ENCODE measurements at regions not wholly inside any gene's neighbourhood (a gene's known extent, or its start where the extent isn't known, plus 50 kb on each side); places are given as distances from the start of the nearest gene placed in this dataset.
"Not testable (repeated sequence)": the region's sequence is repeated elsewhere in the genome, so short reads cannot be mapped to it uniquely, and the experiment has no call there.

DNA sequence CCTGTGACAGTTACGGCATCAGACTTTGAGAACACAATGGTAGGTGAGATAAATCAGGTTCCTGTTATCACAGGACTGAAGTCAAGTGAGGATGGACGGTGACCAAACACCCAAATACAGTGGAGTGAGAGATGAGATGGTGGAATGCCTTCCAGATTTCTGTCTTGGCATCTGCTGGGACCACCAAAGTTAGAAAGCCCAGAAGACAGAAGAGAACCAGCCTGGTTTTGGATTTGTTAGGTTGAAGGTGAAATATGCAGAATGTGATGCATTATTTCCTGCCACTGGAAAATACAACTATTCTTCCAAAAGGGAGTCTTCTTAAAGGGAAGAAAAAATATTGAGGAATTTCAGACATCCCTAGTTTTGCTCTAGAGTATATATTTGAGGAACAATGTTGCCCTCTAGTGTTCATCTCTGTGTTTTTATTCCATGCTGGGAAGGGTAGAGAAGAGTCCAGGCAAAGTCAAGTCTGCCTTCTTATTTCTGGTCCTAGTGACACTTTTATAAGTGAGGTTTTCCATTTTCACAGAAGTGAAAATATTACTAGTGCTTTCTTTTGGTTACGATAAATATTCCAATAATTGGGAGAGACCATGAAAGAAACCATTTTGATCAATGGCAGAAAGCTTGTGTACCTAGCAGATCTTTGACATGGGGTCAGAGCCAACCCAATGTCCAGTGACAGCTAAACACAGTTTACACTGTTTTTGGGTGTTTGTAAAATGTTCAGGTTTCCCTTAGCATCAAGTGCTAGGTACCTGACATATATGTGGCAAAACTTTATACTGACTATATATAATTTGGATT lies 142.3 kb upstream of the ANKH start:
- DNase-seq, result peak; percentile 95

DNA sequence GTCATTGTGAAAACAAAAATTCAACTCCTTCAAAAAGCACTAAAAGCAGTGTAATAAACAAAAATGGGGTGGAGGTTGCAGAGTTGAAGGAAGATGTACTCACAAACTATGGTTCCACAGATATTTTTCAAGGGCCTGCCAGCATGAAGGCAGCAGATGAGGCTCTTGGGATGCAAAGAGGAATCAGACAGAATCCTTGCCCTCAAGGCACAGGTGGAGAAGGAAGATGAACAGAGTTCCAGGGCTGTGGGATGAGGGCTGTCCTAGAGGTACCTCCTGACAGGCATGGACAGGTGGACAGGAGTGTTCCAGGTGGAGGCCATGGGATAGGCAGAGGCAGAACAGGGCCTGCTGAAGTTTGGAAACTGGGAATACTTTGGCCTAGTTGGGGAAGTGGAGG lies 140.5 kb upstream of the ANKH start:
- no peak for DNase-seq

DNA sequence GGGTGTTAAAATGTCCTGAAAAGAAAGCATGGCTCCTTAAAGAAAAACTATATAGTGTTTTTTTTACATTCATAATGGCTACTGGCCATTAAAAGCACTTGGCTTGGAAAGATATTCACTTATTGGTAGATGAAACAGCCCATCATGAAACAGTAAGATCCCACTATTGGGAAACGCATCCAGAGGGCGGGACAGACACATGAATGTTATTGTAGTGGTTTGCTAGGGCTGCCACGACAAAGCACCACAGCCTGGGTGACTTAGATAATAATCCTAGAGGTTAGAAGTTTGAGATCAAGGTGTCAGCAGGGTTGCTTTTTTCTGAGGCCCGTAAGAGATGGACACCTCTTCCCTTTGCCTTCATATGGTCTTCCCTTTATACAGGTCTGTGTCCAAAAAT lies 139.4 kb upstream of the ANKH start:
- no peak for DNase-seq

DNA sequence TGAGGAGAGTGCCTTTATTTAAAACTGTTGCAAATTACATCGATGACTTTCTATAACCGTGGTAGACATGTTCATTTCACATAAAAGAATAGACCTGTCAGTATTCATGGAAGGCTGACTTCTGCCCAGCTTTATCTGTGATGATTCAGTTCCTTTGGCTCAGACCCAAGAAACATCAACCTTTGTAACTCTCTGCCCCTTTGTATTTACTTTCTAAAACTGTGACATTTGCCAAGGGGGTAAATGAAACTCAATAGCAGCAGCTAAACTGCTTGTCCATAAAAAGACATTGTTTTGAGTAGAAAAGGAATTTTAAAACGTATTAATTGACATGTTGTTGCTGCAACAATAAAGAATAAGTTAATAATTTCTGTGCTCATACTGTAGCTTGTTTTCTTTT lies 137.8 kb upstream of the ANKH start:
- peak; percentile 84 for DNase-seq

DNA sequence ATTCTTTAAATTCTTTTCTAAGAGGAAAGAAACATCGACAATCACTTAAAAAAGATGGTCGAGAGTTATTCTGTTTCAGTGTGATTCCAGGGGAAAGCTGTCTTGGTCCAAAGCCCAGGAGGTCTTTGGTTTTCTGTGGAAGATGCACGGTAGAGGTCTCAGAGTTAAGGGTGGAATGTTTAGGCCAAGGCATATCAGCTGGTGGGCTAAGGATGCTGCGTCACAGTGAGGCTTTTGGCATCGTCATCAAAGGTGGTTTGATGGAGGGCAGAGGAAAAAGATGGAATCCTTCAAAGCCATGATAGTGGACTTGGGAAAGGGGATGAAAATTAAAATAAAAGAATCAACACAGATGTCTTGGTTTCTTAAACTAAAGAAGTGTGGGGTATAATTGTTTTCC lies 137.3 kb upstream of the ANKH start:
- no peak for DNase-seq

DNA sequence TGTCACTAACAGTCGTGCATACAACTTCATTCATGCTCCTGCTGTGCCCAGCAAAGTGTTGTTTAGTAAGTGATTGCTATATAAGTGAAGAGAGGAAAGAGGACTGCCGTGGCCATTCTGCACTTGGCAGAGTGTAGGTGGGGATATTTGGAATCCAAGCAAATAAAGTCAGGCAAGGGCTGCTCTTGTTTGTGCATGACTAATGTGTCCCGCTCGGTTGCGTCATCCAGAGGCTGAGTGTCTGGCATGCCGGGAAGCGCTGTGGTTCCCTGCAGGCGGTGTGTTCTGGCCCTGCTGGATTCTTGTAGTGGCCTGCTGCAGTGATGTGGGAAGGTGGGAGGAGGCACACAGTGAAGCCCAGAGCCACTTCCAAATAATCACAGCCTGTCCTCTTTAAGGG lies 136.9 kb upstream of the ANKH start:
- DNase-seq, result peak; percentile 78

DNA sequence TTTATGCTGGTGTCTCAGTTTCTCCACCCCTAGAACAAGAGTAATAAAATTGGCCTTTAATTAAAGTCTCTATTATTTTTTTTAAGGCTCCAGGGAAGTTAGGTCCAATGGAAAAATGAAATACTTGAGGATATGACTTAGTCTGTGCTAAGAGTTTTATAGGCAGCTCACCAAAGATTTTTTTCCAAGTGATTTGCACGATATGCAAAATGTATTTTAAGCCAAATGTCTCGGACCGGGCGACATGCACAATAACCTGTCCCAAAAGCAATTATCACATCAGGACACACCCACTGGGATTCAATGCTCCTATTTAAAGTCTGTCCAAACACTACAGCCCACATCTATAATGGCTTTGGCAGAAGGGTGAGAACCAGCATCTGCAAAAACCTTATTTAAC lies 136.1 kb upstream of the ANKH start:
- DNase-seq, result no peak

DNA sequence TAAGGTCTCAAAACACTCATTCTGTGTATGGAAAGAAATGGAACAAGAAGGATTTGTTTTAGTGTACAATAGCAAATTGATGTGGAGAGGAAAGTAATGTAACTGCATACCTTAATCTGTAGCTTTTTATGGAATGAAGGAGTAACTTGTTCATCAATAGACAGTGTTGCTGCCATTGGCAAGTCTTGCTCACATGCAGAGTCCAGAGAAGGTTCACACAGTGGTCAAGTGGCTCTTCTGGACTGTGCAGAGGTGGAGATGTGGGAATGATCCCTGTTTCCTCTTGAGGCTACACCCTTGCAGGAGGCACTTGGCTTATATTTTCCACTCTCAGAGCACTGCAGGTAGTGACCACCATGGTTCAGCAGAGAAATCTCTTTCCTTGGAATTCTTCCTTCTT lies 132.9 kb upstream of the ANKH start:
- DNase-seq, result peak; percentile 56

DNA sequence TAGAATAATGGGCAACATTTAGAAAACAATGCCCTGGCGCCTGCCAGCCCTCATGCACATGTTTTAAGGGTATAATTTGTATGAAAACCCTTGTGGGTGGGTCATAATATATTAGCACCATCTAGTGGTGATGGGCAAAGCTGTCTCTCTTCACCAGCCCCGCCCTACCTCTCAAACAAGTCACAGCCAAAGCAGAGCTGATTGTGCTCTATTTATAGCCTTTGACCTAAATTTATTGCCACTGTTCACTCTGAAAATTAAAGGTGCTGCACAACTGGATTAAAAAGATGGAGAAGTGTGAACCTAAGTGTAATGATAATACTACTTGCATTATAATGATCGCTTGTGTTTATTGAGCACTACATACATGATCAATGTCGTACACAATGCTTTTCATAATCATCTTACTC lies 131.9 kb upstream of the ANKH start:
- DNase-seq, result peak; percentile 89

DNA sequence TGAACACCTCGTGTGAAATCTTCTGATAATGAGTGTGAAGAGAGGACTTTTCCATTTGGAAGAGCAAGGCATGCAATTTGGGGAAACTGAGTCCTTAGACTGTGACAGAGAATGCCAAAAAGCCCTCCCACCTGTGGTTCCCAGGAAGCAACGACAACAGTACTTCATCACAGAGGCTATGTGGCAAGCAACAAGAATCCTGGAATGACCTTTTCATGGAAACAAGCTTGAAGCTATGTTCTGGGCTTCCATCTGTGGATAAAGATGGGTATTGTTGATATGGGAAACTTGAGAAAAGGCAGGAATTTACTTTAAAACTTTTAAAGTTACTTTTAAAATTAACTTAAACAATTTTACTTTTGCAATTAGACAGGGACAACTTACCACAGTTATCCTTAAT lies 131.2 kb upstream of the ANKH start:
- no peak for DNase-seq

DNA sequence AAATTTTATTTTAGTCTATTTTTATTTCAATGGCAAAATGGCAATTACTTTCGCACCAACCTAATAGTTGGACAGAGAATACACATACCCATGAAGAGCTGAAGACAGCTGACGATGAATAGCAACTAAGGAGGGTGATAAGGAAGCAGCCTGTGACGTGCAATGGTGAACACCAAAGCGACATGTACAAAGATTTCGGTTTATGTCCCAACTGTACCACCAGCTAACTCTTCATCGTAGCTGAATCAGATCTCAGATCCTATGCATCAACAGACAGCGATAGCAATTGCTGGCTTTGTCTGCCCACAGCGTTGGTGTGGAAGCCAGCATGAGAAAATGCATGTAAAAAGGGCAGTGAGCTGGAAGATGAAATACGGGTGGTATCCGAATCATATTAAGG lies 130.6 kb upstream of the ANKH start:
- no peak for DNase-seq

DNA sequence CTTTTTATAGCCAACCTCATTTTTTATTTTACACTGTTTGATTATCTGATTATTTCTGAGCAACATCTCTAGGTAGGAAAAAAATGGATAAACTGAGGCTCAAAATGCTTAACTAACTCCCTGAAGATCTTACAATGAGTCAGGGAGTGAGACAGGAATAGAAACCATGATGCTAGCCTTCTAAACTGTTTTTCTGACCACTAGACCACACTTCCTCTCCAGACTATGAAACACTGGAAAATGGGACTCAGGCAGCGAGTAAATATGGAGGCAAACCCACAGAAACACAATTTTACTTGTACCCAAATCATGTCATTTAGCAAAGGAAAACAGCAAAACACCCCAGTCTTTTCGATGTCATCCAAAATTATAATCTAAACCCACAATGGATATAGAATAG lies 129.9 kb upstream of the ANKH start:
- DNase-seq, result no peak

DNA sequence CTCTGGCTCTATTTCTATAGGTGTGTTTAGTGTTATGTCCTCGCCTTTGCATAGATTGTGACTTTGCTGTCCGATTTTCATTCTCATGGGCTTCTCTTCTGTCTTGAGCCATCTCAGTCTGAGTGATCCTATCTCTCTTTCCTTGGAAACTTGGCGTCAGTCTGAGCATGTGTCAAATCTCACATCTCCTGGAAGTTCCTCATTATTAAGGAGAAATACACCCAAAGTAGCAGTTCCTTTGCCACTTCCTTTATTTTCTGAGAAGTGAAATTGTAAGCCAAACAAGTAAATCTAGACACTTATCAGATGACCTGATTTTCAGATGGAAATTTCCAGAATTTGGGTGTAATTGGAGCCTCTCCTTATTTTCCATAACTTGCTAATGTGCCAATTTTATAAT lies 126.9 kb upstream of the ANKH start:
- no peak for DNase-seq

DNA sequence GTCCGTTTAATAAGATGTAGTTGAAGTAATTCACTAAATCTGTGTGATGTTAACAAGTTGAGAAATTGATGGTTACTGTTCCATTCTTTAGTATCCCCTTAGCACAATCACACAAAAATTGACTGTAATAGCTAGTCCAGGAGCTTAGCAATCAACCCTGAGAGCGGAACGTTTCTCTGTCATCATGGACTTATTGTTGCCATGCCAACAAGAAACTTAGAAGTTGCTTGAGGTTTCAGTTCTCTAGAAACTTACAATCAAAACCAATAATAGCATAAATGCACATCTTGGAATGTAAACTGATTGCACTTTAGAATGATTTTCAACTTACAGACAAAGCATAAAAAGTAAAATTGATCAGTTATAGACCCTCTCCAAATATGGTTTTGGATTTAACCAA lies 125.4 kb upstream of the ANKH start:
- no peak for DNase-seq

DNA sequence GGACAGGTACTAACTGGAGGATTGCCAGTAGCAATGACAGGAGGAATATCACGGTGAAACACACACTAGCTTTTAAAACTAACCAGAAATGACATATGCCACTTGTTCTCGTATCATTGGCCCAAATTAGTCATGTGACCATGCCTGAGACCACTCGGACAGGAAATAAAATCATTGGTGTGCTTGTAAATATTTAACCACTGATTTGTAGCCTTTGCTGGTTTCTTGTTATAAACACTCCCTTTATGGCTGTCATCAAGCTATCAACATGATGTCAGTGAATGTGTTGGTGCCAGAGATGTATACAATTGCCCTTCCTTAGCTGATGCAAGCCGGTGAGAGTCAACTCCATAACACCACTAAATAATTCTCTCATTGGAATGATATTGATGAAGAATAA lies 123.7 kb upstream of the ANKH start:
- DNase-seq, result no peak

DNA sequence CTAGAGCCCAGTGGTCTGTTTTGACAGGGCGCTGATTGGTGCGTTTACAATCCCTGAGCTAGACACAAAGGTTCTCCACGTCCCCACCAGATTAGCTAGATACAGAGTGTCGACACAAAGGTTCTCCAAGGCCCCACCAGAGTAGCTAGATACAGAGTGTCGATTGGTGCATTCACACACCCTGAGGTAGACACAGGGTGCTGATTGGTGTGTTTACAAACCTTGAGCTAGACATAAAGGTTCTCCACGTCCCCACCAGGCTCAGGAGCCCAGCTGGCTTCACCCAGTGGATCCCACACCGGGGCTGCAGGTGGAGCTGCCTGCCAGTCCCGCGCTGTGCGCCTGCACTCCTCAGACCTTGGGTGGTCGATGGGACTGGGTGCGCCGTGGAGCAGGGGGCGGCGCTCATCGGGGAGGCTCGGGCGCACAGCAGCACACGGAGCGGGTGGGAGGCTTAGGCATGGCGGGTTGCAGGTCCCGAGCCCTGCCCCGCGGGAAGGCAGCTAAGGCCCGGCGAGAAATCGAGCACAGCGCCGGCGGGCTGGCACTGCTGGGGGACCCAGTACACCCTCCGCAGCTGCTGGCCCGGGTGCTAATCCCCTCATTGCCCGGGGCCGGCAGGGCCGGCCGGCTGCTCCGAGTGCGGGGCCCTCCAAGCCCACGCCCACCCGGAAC lies 122.0 kb upstream of the ANKH start:
- not testable (repeated sequence) for DNase-seq

DNA sequence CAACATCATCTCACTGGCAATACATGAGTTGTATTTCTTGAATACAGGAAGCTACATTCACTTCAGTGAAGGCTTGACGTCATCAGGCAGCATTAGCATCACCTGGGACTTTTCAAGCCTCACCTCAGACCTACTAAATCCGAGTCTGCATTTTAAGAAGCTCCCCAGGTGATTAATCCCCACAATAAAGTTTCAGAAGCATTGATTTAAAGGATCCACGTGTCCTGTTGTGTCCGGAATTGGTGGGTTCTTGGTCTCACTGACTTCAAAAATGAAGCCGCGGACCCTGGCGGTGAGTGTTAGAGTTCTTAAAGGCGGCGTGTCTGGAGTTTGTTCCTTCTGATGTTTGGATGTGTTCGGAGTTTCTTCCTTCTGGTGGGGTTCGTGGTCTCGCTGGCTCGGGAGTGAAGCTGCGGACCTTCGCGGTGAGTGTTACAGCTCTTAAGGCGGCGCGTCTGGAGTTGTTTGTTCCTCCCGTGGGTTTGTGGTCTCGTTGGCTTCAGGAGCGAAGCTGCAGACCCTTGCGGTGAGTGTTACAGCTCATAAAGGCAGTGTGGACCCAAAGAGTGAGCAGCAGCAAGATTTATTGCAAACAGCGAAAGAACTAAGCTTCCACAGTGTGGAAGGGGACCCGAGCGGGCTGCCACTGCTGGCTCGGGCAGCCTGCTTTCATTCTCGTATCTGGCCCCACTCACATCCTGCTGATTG lies 121.3 kb upstream of the ANKH start:
- not testable (repeated sequence) for DNase-seq

DNA sequence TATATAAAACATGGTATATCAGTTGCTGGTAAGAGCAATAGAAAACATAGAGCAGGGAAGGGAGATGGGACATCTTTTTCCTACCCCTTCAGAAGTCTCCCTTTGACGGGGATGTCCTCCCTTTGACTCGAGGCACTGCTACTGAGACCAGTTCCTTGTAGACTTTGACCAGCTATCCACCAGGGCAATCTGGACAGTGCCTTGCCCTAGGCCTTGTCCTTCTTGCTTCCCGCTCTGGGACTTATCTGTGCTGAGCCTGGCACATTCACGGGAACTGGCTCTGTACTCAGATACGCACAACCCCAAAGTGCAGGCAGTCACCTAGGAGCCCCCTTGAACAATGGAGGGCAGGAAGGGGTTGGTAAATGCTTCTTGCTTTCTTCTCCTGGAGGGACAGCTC lies 116.6 kb upstream of the ANKH start:
- no peak for DNase-seq

DNA sequence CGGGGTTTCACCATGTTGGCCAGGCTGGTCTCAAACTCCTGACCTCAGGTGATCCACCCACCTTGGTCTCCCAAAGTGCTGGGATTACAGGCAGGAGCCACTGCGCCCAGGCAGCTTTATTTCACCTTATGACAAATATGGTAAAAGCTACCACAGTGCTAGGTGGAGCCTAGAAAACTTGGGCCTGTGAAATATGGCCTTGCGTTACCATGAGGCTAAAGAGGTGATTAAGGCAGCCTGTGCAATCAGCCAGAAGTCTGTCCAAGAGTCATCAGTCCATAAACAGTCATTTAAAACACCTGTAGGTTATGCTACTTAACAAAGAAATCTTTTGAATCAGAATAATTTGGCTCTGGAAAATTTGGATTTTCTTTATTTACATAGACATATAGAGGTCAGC lies 114.8 kb upstream of the ANKH start:
- no peak for DNase-seq

DNA sequence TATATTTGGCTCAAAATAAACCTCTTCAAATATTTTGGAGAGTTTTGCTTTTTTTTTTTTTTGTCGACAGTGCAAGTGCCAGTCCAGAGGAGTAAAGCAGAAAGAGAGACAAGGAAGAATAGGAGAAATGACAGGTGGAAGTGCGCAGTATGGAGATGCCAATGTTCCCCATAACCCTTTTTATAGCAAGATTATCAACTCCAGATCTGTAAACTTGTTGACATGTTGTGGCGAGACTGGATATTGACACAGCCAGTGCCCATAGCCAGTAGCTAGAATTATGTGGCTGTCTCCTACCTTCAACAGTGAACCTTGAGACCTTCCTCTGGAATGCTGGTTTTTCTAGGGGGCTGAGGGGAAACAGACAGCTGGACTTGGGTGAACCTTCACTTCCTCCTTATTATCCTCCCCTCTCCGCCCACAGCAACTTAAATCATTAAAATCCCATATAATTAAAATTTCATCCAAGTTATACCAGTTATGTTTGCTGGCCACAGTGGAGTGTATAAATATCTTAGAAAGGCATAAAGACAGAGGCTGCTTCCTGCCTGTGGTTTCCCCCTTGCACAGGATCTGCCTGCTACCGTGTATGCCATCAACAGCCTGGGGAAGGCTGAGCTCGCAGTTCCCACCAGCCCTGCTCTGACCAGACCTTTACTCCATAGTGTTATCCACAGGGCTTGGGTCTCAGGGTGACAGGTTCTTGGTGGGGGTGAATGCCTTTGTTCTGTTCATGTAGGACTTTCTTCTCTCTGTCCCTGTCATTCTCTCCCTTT lies 112.3 kb upstream of the ANKH start:
- no peak for DNase-seq

DNA sequence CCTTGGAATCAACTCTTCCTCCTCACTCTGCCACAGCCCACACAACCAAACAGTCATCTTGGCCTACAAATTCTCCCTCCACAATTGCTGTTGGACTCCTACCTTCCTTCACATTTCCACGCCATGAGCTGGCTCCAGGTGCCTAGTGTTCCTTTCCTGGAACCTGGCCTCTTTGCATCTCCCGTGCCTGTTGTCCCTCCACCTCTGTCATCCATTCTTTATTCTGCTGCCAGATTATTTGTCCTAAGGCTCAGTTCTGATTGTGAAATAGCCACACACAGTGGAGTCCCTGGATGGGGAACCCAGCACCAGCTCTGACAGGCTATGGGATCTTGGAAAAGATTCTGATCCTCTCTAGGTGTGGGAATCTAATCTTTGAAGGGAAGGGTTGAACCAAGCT lies 109.1 kb upstream of the ANKH start:
- no peak for DNase-seq

DNA sequence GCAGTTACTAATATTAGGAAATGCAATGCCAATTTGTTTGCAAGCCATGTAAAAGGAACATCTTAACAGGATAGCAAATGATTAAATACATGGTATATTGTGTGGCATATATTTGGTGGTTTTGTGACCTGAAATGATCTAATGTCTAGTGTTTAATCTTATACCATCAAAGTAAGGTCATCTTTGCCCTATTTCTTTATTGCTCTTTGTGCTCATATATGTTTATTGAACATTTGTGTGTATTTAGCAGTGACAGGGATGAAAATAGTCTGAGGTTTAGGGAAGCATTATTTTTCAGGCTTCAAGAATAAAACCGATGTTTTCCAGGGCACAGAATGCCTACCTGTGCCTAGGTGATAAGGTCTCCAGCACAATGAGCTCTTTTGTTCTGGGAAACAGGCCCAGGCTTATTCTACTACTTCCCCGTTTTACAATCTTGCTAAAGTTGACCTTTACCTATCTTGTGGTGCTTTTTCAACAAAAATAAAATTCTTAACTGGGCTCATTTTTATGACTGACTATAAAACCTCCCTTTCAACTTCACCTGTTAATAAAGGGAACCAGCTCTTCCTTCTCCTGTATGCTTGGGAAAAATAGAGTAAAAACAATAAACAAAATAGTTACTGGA lies 105.6 kb upstream of the ANKH start:
- DNase-seq, result no peak

DNA sequence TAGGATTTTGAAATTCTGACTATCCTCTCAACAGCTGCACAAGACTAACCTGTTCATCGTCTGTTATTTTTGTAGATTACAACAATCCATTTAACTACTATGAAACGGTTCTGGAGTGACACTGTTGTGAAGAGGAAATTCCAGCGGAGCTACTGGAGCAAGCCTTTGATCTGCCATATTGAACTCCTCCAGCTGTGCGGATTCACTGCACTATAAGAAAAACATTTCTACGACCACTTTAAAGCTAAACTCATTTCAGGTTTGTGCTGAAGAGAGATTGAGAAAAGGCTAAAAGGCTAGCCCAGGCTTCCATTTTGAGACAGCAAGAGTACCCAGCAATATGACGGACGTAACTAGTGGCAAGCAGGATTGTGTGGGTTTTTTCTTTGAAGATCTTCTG lies 104.9 kb upstream of the ANKH start:
- DNase-seq, result no peak
